Daoy (cell line): ENCODE measurements at regions not wholly inside any gene's neighbourhood (a gene's known extent, or its start where the extent isn't known, plus 50 kb on each side); places are given as distances from the start of the nearest gene placed in this dataset.
A peak's percentile ranks its signal among the peaks of the same experiment; 100 is the strongest.

Source experiments
- DNase-seq: peaks from one replicate; pipeline ENCODE4 v3.0.0-alpha.2; 2015; ENCODE audit warnings: low read depth

- DNase-seq = peak; percentile 85
Observed at GRCh38 chr6:111985202-111985731, 68.6 kb upstream of the CCN6 start.

- DNase-seq = no peak
Observed at GRCh38 chr6:111986651-111987050, 67.3 kb upstream of the CCN6 start.

GRCh38 chr6:111987295-111987694 is 66.6 kb upstream of the CCN6 start:
- DNase-seq = no peak

- DNase-seq = no peak
Observed at GRCh38 chr6:111988926-111989325, 65.0 kb upstream of the CCN6 start.

GRCh38 chr6:111989743-111990142 is 64.2 kb upstream of the CCN6 start:
- no peak for DNase-seq

GRCh38 chr6:111990214-111990613 is 63.7 kb upstream of the CCN6 start:
- no peak for DNase-seq

- DNase-seq = peak; percentile 70
Observed at GRCh38 chr6:111992851-111993250, 61.1 kb upstream of the CCN6 start.

- DNase-seq = no peak
Observed at GRCh38 chr6:111993342-111993741, 60.6 kb upstream of the CCN6 start.

GRCh38 chr6:111994791-111995190 is 59.1 kb upstream of the CCN6 start:
- no peak for DNase-seq

GRCh38 chr6:111995404-111995803 is 58.5 kb upstream of the CCN6 start:
- peak; percentile 64 for DNase-seq

GRCh38 chr6:111996144-111996865 is 57.6 kb upstream of the CCN6 start:
- no peak for DNase-seq

- peak; percentile 87 for DNase-seq
Observed at GRCh38 chr6:111997078-111997852, 56.6 kb upstream of the CCN6 start.

GRCh38 chr6:111997853-111998208 is 56.1 kb upstream of the CCN6 start:
- no peak for DNase-seq

- no peak for DNase-seq
Observed at GRCh38 chr6:112002307-112002706, 51.6 kb upstream of the CCN6 start.
